ENCODE measurements at regions not wholly inside any gene's neighbourhood (a gene's known extent, or its start where the extent isn't known, plus 50 kb on each side); places are given as distances from the start of the nearest gene placed in this dataset.

GRCh38 chr1:218728898-218729565, 383.9 kb downstream of the TGFB2 start:
- Histone ChIP-seq H3K4me3 (ENCODE audit: low read depth in 1 of 2, low read length in 2 of 2) (no peak overlapping the region), H3K36me3 (ENCODE audit: control insufficient read depth in 1 of 2, insufficient read depth in 2 of 2, low read length in 2 of 2) (no peaks in the 10 kb centered on the region), H3K9me3 (ENCODE audit: control insufficient read depth in 1 of 2, low read length in 2 of 2) (no peaks in the 10 kb centered on the region), H3K27me3 (ENCODE audit: low read depth, low read length) (no peaks in the 10 kb centered on the region), H3K4me1 (ENCODE audit: control insufficient read depth in 1 of 2, insufficient read depth in 2 of 2, low read length in 2 of 2) (no peaks in the 10 kb centered on the region), H3K27ac (ENCODE audit: low read length) (no peak overlapping the region)

DNA sequence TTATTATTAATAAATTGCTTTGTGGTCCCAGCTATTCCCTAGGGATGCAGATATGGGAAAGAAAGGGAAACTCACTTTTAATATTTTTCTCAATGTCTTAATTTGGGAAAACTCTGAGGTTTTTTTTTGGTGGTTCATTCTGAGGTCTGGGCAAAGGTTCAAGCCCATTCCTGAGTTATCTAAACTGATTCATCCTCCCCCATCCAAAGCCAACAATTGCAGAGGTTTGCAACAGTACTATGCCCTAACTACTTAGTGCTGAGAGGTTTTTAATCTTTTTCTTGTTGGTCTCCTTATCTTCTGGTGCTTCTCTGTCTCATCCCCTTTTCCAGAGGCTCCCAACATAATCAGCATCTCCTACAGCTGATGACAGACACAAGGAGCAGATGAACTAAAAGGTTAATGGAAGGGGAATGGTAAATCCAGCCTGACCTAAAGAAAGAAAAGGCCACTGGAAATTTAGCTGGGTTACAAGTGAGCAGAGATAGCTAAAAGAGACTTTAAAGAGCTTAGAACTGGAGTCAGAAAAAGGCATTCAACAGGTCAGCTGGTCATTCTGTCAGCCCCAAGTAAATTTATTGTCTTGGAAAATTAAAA, 390.4 kb downstream of the TGFB2 start:
- Histone ChIP-seq H3K9me3 (ENCODE audit: control insufficient read depth in 1 of 2, low read length in 2 of 2) (no peaks in the 10 kb centered on the region), H3K4me1 (ENCODE audit: control insufficient read depth in 1 of 2, insufficient read depth in 2 of 2, low read length in 2 of 2) (no peaks in the 10 kb centered on the region), H3K27ac (ENCODE audit: low read length) (no peak overlapping the region), H3K4me3 (ENCODE audit: low read depth in 1 of 2, low read length in 2 of 2) (no peak overlapping the region), H3K36me3 (ENCODE audit: control insufficient read depth in 1 of 2, insufficient read depth in 2 of 2, low read length in 2 of 2) (no peaks in the 10 kb centered on the region), H3K27me3 (ENCODE audit: low read depth, low read length) (no peaks in the 10 kb centered on the region)

GRCh38 chr1:218739426-218739825, 394.3 kb downstream of the TGFB2 start:
- Histone ChIP-seq H3K4me3 (ENCODE audit: low read depth in 1 of 2, low read length in 2 of 2) (no peak overlapping the region), H3K9me3 (ENCODE audit: control insufficient read depth in 1 of 2, low read length in 2 of 2) (no peaks in the 10 kb centered on the region), H3K27me3 (ENCODE audit: low read depth, low read length) (no peaks in the 10 kb centered on the region), H3K36me3 (ENCODE audit: control insufficient read depth in 1 of 2, insufficient read depth in 2 of 2, low read length in 2 of 2) (no peaks in the 10 kb centered on the region), H3K4me1 (ENCODE audit: control insufficient read depth in 1 of 2, insufficient read depth in 2 of 2, low read length in 2 of 2) (no peaks in the 10 kb centered on the region), H3K27ac (ENCODE audit: low read length) (no peak overlapping the region)

- no peaks in the 10 kb centered on the region for H3K9me3 ChIP-seq (ENCODE audit: control insufficient read depth in 1 of 2, low read length in 2 of 2)
- no peaks in the 10 kb centered on the region for H3K36me3 ChIP-seq (ENCODE audit: control insufficient read depth in 1 of 2, insufficient read depth in 2 of 2, low read length in 2 of 2)
- no peaks in the 10 kb centered on the region for H3K27me3 ChIP-seq (ENCODE audit: low read depth, low read length)
- no peaks in the 10 kb centered on the region for H3K4me1 ChIP-seq (ENCODE audit: control insufficient read depth in 1 of 2, insufficient read depth in 2 of 2, low read length in 2 of 2)
- no peak overlapping the region for H3K27ac ChIP-seq (ENCODE audit: low read length)
- no peak overlapping the region for H3K4me3 ChIP-seq (ENCODE audit: low read depth in 1 of 2, low read length in 2 of 2)
Measured at GRCh38 chr1:218741852-218742251, 396.7 kb downstream of the TGFB2 start.

DNA sequence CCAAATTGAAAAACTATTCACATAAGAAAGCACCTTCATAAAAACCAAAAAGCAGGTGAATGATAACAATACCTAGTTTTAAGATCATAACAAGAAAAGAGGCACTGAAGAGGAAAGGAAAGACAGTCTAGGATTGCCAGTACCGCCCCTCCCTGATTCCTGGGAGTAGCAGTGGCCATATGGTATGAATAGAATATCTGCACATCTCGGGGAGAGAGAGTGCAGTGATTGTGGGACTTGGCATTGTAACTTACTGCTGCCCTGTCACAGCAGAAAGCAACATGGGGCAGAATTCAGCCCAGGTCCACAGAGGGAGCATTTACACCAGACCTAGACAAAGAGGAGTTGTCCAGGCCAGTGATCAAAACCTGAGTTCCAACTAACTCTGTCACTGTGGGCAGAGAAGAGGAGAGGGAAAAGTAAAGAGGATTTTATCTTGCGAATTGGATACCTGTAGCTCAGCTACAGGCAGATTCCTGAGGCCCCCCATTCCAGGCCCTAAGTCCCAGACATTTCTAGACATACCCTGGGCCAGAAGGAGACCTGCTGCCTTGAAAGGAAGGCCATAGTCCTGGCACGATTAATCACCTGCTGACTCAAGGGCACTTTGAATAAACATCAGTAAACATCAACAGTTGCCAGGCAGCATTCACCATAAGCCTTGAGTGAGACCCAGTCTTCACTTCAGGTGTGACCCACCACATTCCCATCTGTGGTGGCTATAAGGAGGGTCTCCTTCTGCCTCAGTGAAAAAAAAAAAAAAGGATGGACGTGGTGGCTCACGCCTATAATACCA, 397.5 kb downstream of the TGFB2 start:
- H3K36me3 ChIP-seq (ENCODE audit: control insufficient read depth in 1 of 2, insufficient read depth in 2 of 2, low read length in 2 of 2), result no peaks in the 10 kb centered on the region
- H3K4me3 ChIP-seq (ENCODE audit: low read depth in 1 of 2, low read length in 2 of 2), result no peak overlapping the region
- no peaks in the 10 kb centered on the region for H3K9me3 ChIP-seq (ENCODE audit: control insufficient read depth in 1 of 2, low read length in 2 of 2)
- no peaks in the 10 kb centered on the region for H3K4me1 ChIP-seq (ENCODE audit: control insufficient read depth in 1 of 2, insufficient read depth in 2 of 2, low read length in 2 of 2)
- H3K27me3 ChIP-seq (ENCODE audit: low read depth, low read length), result no peaks in the 10 kb centered on the region
- no peak overlapping the region for H3K27ac ChIP-seq (ENCODE audit: low read length)

GRCh38 chr1:218743861-218744505, 398.8 kb downstream of the TGFB2 start:
- no peaks in the 10 kb centered on the region for H3K4me1 ChIP-seq (ENCODE audit: control insufficient read depth in 1 of 2, insufficient read depth in 2 of 2, low read length in 2 of 2)
- H3K27ac ChIP-seq (ENCODE audit: low read length), result no peak overlapping the region
- H3K4me3 ChIP-seq (ENCODE audit: low read depth in 1 of 2, low read length in 2 of 2), result no peak overlapping the region
- H3K27me3 ChIP-seq (ENCODE audit: low read depth, low read length), result no peaks in the 10 kb centered on the region
- H3K36me3 ChIP-seq (ENCODE audit: control insufficient read depth in 1 of 2, insufficient read depth in 2 of 2, low read length in 2 of 2), result no peaks in the 10 kb centered on the region
- H3K9me3 ChIP-seq (ENCODE audit: control insufficient read depth in 1 of 2, low read length in 2 of 2), result no peaks in the 10 kb centered on the region

- H3K27me3 ChIP-seq (ENCODE audit: low read depth, low read length), result no peaks in the 10 kb centered on the region
- H3K4me3 ChIP-seq (ENCODE audit: low read depth in 1 of 2, low read length in 2 of 2), result no peak overlapping the region
- H3K9me3 ChIP-seq (ENCODE audit: control insufficient read depth in 1 of 2, low read length in 2 of 2), result no peaks in the 10 kb centered on the region
- no peaks in the 10 kb centered on the region for H3K36me3 ChIP-seq (ENCODE audit: control insufficient read depth in 1 of 2, insufficient read depth in 2 of 2, low read length in 2 of 2)
- no peaks in the 10 kb centered on the region for H3K4me1 ChIP-seq (ENCODE audit: control insufficient read depth in 1 of 2, insufficient read depth in 2 of 2, low read length in 2 of 2)
- H3K27ac ChIP-seq (ENCODE audit: low read length), result no peak overlapping the region
Measured at GRCh38 chr1:218748071-218748470, 402.9 kb downstream of the TGFB2 start.

- Histone ChIP-seq H3K36me3 (ENCODE audit: control insufficient read depth in 1 of 2, insufficient read depth in 2 of 2, low read length in 2 of 2) (no peaks in the 10 kb centered on the region), H3K9me3 (ENCODE audit: control insufficient read depth in 1 of 2, low read length in 2 of 2) (peaks cover 0 to 4% of the 10 kb centered on the region in 2 donors), H3K27me3 (ENCODE audit: low read depth, low read length) (no peaks in the 10 kb centered on the region), H3K27ac (ENCODE audit: low read length) (no peak overlapping the region), H3K4me1 (ENCODE audit: control insufficient read depth in 1 of 2, insufficient read depth in 2 of 2, low read length in 2 of 2) (no peaks in the 10 kb centered on the region), H3K4me3 (ENCODE audit: low read depth in 1 of 2, low read length in 2 of 2) (no peak overlapping the region)
Measured at GRCh38 chr1:218750216-218750970, 405.3 kb downstream of the TGFB2 start.

GRCh38 chr1:218751208-218751948, 406.2 kb downstream of the TGFB2 start:
- H3K4me1 ChIP-seq (ENCODE audit: control insufficient read depth in 1 of 2, insufficient read depth in 2 of 2, low read length in 2 of 2), result no peaks in the 10 kb centered on the region
- H3K27ac ChIP-seq (ENCODE audit: low read length), result no peak overlapping the region
- no peaks in the 10 kb centered on the region for H3K36me3 ChIP-seq (ENCODE audit: control insufficient read depth in 1 of 2, insufficient read depth in 2 of 2, low read length in 2 of 2)
- H3K4me3 ChIP-seq (ENCODE audit: low read depth in 1 of 2, low read length in 2 of 2), result no peak overlapping the region
- peaks cover 0 to 4% of the 10 kb centered on the region in 2 donors for H3K9me3 ChIP-seq (ENCODE audit: control insufficient read depth in 1 of 2, low read length in 2 of 2)
- no peaks in the 10 kb centered on the region for H3K27me3 ChIP-seq (ENCODE audit: low read depth, low read length)

DNA sequence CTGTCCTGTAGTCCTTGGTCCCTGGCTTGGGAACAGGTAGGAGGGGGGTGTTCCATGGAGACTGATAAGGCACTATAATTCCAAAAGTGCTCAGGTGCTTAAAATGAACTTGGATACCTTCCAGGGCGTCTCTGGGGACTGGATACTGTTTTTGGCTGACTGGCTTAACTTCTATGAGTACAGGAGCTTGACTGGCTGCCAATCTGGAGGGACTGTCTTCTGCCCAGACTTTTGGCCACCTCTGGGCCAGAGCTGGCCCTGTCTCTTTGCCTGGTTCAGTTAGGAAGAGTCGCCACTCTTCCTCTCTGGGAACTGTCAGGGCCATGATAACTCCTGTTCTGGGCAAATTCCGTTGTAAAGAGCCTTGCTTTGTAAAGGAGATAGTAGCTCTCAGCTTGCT, 407.0 kb downstream of the TGFB2 start:
- H3K36me3 ChIP-seq (ENCODE audit: control insufficient read depth in 1 of 2, insufficient read depth in 2 of 2, low read length in 2 of 2), result no peaks in the 10 kb centered on the region
- H3K9me3 ChIP-seq (ENCODE audit: control insufficient read depth in 1 of 2, low read length in 2 of 2), result peaks cover 0 to 4% of the 10 kb centered on the region in 2 donors
- H3K4me3 ChIP-seq (ENCODE audit: low read depth in 1 of 2, low read length in 2 of 2), result no peak overlapping the region
- no peaks in the 10 kb centered on the region for H3K27me3 ChIP-seq (ENCODE audit: low read depth, low read length)
- H3K4me1 ChIP-seq (ENCODE audit: control insufficient read depth in 1 of 2, insufficient read depth in 2 of 2, low read length in 2 of 2), result no peaks in the 10 kb centered on the region
- H3K27ac ChIP-seq (ENCODE audit: low read length), result no peak overlapping the region
